ENCODE measurements at regions not wholly inside any gene's neighbourhood (a gene's known extent, or its start where the extent isn't known, plus 50 kb on each side); places are given as distances from the start of the nearest gene placed in this dataset.
"Not testable (repeated sequence)": the region's sequence is repeated elsewhere in the genome, so short reads cannot be mapped to it uniquely, and the experiment has no call there.

- no peak for DNase-seq
These were observed 366.6 kb downstream of the PREX1 start for GRCh38 chr20:48461091-48461734.

GRCh38 chr20:48460681-48461080 is 367.1 kb downstream of the PREX1 start:
- DNase-seq, result no peak

- no peak for DNase-seq
These were observed 367.9 kb downstream of the PREX1 start for GRCh38 chr20:48459722-48460395.

- DNase-seq, result no peak
These were observed 369.0 kb downstream of the PREX1 start for GRCh38 chr20:48458601-48459385.

GRCh38 chr20:48458003-48458377 is 369.8 kb downstream of the PREX1 start:
- no peak for DNase-seq

- DNase-seq, result no peak
These were observed 370.4 kb downstream of the PREX1 start for GRCh38 chr20:48457193-48458002.

GRCh38 chr20:48456366-48457192 is 371.2 kb downstream of the PREX1 start:
- no peak for DNase-seq

GRCh38 chr20:48455651-48456365 is 372.0 kb downstream of the PREX1 start:
- no peak for DNase-seq

GRCh38 chr20:48454671-48455490 is 372.9 kb downstream of the PREX1 start:
- DNase-seq, result no peak

GRCh38 chr20:48453477-48454093 is 374.2 kb downstream of the PREX1 start:
- DNase-seq, result no peak

GRCh38 chr20:48451401-48451800 is 376.4 kb downstream of the PREX1 start:
- no peak for DNase-seq

- no peak for DNase-seq
These were observed 378.9 kb downstream of the PREX1 start for GRCh38 chr20:48448666-48449600.

GRCh38 chr20:48447456-48447855 is 380.3 kb downstream of the PREX1 start:
- DNase-seq, result no peak

- no peak for DNase-seq
These were observed 382.0 kb downstream of the PREX1 start for GRCh38 chr20:48445827-48446226.

GRCh38 chr20:48444249-48444648 is 383.6 kb downstream of the PREX1 start:
- no peak for DNase-seq

GRCh38 chr20:48440916-48441315 is 386.9 kb downstream of the PREX1 start:
- no peak for DNase-seq

- not testable (repeated sequence) for DNase-seq
These were observed 387.5 kb downstream of the PREX1 start for GRCh38 chr20:48440261-48440660.

GRCh38 chr20:48437146-48437545 is 390.7 kb downstream of the PREX1 start:
- no peak for DNase-seq

GRCh38 chr20:48436609-48437008 is 391.2 kb downstream of the PREX1 start:
- not testable (repeated sequence) for DNase-seq
